HG02571 (cell line): ENCODE measurements at regions not wholly inside any gene's neighbourhood (a gene's known extent, or its start where the extent isn't known, plus 50 kb on each side); places are given as distances from the start of the nearest gene placed in this dataset.

ENCODE experiments used
- ATAC-seq: cut with Tn5 transposase; IDR thresholded peaks from one replicate; pipeline ENCODE4 v1.9.1; 2021; ENCODE audit warnings: mild to moderate bottlenecking, moderate library complexity; ENCODE audit not compliant: unreplicated experiment

DNA sequence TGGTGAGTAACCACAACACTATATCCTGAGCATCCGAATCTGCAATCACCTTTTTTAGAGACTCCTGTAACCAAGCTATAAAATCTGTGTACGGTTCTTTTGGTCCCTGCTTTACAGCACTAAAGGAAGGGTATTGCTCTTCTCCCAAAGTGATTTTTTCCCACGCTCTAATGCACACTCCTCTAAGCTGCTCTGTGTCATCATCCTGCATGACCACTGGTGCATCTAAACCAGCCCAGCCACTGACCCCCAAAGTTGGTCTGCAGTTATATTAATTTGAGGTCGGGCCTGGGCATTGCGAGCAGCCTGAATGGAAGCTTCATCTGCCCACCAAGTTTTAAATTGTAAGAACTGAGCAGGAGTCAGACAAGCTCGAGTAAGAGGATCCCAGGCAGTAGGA is 480.0 kb downstream of the PTPRU start:
- ATAC-seq: no peak

DNA sequence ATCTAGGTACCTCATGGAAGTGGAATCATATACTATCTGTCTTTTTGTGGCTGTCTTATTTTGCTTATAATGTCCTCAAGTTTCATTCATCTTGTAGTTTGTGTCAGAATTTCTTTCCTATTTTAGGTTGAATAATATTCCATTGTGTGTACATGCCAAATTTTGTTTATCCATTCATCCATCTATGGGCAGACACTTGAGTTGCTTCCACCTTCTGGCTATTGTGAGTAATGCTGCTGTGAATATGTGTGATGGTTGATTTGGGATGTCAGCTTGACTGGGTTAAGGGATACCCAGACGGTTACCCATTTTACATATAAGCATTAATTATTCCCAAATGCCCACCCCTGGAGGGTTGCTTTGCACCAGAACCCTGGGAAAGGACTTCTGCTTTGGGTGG is 477.5 kb downstream of the PTPRU start:
- ATAC-seq: no peak

DNA sequence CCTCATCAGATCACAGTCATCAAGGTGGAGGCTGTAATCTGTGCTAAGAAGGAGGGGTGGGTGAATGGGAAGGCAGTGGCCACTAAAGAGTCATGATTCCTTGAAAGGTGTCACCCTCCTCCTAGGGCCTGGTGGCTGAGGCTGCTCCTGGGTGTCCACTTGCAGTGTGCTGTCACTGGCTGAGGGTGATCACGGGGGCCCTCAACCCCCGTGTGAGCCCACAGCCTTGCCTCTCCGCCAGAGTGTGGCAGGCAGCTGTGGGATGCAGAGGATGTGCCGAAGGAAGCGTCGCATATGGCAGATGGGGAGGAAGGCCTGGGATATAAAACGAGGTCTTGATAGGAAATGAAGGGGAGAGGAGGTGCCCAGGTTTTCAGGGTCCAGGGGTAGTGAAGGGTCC is 476.5 kb downstream of the PTPRU start:
- no peak for ATAC-seq

DNA sequence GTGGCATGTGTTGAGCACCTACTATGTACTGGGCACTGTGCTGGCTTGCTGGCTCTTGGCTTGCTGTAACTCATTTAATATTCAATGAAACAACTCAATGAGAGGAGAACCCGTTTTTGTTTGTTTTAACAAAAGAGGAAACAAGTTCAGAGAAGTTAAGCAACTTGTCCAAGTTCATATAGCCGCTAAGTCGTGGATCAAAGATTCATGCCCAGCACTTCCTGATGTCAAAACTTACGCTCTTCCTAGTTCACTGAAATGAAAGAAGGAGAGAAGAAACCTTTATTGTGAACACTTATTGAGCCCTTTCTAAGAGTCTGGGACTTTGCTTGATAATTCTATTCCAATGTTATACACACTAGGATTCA is 475.9 kb downstream of the PTPRU start:
- no peak for ATAC-seq

DNA sequence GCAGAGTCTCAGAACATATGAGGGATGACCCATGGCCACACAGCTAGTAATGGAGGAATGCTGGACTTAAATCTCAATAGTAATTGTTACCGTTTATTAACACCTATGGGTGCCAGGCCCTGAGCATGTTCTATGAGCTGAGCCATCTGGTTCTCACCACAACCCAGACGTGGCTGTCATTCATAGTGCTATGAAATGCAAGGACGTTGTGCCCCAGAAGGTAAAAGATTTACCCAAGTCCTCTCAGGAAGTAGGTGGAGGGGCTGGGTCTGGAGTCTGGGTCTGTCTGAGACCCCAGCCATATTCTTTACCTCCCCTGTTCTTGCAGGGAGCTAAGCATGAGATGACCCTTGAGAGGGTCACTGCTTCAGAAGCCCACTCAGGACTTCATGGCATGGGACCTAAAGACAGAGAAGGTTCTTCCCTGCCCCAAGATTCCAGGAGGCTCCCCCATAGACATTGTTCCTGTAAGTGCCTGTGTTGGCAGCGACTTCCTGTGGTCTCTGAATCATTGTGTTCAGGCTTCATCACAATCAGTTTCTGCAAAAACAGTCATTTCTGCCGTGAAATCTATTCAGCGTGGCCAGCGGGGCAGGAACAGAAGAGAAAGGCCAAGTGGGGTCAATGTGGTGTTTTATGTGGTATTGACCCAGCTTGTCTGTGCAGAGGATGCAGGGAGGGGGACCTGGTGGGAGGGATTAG is 475.4 kb downstream of the PTPRU start:
- no peak for ATAC-seq

DNA sequence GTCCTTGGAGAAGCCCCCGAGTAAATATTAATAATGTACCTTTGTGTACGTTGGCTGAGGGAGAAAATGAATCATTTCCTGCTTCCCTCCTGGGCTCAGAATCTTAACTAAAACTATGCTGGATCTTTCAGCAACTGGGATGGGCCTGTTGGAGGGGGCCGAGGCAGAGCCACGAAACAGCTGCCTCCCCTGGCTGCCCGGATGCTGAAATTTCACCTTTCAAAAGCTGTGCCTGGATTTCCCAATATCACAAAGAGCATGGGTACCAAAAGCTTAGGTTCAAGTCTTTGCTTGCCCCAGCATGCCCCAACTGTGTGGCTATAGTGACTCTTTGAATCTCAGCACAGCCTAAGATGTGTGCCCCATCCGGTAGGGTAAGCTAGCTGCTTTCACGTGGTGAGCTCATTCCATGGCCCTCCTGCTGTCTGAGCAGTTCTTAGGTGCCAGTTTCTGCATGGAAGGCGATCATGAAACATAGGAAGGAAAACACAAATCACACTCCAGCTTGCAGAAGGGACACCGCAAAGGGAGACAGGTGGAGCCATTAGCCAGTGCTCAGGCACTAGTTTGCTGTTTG is 473.5 kb downstream of the PTPRU start:
- ATAC-seq: no peak

DNA sequence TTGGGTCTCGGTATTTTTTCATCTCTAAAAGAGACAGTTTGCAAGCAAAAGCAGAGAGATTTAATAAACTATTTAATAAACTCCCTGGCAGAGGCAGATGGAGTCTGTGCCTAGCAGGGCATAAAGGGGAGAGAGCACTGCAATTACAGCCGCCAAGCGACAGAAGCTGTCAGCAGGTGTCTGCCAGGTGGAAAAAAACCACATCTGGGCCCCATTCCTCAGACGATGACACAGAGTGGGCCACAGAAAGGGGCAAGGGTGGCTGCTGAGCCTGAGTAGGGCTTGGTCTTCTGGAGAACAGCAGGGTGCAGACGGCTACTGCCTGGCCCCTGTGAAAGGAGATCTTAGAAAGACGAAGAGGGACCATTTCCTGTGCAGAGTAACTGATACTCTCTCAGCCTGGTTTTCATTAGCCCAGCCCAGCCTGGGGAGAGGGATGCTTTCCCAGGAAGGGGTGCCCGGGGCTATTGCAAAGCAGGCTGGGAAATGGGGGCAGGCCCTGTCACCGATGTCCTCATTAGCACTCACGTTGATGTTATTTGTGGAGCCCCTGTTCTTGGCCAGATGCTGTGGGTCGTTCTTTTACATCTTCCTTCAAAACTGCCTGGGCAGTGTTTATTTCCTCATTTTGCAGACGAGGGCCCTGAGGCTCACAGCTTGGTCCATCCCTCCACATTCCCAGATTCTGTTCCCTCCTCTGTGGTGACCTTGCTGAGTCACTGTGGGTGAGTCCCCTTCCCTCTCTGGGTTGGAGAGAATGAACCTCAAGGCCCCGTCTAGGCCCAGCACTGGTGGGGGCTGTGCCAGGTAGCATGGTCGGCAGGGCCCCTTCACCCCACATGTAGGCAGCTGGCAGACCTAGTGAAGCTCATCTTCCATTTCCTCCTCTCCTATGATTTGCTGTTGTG is 472.7 kb downstream of the PTPRU start:
- no peak for ATAC-seq

DNA sequence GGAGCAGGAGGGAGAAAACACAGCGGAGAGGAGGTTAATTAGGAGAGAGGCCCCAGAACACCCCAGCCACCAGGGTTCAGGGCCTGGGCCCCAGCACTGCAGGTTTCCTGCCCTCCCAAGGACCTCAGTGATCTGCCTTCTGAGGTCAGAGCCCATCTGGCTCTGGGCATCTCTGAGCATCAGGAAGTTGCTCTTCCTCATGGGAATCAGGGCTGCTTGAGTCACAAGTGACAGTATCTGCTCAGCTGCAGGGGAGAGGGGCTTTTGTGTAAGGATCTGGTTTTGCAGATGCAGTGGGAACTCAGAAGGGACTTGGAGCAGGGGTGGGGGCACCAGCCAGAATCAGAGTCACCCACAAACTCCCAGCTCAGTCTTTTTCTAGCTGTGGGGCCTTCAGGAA is 472.1 kb downstream of the PTPRU start:
- ATAC-seq: no peak

DNA sequence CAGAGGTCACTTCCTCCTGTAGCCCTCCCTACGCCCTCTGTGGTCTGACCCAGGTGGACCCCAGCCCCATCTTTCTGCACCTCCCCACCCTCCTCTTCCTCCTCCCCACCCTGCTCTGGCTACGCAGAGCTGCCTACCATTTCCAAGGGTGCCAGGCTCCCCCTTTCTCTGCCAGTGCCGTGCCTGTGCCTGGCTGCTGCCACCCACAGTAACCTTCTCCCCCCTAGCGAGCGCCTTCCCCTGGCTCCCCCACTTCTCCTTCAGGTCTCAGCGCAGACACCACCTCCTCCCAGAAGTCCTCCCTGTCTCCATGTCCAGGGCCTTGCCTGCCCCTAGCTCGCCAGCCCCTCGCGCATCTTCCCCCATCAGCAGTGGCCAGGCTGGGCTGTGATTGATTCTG is 471.5 kb downstream of the PTPRU start:
- ATAC-seq: no peak

DNA sequence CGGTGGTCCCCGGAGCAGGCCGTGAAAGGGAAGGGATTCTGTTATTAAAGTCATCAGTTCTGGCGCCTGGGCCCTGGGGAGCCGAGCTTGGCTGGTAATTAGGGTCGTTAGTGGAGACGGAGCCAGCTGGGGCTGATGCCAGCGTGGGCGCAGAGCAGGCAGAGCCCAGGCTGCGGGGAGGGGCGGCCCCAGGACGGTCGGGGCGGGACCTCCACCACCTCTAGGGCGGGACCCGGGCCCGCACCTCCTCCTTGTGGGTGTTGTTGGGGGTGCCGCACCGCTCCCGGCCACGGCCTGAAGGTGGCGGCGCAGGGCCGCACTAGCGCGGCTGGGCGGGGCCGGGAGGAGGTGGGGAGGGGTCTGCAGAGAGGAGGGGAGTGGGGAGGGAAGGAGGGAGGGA is 470.6 kb downstream of the PTPRU start:
- ATAC-seq: peak; percentile 62

DNA sequence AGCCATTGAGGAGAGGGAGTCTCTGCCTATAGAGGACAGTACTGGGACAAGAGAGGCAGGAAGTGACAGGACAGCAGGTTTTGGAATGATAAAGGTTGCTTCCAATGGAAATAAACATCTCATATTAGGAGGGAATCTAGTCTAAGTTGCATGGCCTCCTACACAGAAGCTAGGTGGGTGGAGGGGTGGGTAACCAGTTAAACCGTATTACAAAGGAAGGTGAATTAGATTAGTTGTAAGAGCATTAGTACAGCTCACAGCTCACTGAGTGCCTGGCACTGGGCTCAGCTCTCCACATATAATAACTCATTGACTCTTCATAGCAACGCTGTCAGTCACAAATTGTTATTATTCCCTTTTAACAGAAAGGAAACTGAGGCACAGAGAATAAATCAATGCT is 468.1 kb downstream of the PTPRU start:
- no peak for ATAC-seq

DNA sequence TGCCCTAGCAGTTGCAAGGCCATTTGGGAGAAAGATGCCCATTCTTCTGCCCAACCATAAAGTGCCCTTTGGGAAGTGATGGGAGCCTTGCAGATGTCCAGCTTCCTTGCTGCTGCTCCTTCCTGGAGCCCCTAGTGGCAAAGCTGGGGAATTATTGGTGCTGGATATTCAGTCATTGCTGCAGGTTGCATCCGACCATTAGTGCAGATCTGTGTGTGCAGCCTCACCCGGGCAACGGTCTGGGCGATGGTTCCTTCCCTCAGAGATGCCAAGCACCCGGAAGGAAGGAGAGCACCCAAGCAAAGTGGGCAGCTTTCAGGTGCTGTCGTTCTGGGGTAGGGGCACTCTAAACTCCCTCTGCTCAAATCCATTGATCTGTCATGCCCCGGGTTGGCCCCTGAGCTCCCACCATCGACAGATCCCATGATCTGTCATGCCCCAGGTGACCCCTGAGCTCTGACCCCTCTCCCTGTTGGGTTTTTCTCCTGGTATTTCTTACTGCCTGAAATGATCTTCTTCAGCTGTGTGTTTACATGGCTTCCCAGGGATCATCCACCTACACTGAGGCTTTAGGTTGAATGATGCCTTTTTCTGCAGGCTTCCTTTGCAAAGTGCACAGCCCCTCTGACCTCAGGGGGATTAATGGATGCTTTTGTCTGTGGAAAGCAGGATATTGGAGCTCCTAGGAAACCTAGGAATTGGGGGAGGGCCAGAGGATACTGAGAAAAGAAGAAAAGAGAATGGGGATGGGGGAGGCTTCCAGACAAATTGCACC is 467.5 kb downstream of the PTPRU start:
- ATAC-seq: no peak

DNA sequence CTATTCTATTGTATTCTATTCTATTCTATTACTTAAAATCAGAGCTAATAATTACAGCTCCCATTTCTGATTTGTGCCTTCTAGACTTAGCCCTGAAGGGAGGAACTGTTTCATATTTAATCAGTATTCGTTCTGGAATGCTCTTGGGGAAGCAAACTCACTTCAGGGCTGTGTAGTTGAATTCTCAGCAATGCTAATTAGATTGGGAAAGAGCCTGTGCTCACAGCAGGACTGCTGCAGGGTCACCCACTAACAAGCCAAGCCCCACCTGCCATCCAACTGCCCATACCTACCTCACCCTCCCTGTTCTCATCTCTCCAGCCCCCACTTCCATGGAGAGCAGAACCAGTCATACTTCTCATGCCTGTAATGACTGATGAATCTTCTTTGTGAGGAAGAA is 464.2 kb downstream of the PTPRU start:
- no peak for ATAC-seq

DNA sequence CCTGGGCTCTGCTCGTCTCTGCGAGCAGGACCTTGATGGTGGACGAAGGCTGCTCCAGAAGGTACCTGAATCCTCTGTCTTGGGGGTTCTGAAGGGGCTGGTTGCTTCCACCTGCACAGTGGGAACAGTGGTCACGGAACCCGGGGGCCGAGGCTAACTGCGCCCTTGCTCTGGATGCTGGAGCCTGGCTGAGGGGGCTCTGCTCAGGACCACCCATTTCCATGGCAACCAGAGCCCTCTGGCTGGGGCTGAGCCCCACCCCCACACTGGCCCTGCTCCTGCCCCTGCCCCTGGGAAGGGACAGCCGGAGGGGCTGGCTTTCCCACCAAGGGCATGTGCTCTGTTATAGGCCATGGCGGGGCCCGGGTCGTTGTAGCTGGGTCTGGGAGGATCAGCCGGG is 462.3 kb downstream of the PTPRU start:
- ATAC-seq: no peak

DNA sequence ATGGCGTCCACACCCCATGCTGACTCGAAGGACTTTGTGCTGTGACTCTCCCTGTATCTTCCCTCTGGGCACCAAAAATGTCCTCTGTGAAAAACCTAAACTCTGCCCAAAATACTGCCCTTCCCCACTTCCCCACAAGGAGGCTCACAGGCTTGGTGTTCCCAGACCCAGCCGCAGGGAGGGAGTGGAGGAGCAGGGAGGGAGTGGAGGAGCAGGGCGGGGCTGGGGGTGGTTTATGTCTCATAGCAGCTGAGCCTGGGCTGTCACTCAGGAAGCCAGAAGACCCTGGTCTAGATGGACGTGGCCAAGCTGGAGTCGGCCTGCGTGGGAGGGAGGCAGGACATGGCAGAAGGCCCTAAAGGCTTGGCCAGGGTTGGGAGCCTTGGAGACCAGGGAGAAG is 461.7 kb downstream of the PTPRU start:
- ATAC-seq: no peak

DNA sequence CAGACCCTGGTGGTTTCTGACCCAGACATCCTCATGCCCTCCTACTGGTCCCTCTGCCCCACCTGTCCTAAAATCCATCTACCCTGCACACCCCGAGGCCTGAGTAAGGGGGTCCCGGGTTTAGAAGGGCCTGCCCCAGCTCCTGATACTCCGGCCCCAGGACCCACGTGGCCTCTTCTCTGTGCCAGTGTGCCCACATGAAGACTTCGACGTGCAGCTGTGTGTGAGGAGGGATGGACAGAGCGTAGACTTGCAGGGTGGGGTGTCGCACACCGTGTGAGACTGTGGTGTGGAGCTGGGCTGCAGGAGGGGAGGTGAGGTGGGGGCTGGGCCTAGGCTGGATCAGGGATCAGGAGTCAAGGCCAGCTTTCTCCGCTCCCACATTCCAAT is 461.1 kb downstream of the PTPRU start:
- ATAC-seq: no peak

DNA sequence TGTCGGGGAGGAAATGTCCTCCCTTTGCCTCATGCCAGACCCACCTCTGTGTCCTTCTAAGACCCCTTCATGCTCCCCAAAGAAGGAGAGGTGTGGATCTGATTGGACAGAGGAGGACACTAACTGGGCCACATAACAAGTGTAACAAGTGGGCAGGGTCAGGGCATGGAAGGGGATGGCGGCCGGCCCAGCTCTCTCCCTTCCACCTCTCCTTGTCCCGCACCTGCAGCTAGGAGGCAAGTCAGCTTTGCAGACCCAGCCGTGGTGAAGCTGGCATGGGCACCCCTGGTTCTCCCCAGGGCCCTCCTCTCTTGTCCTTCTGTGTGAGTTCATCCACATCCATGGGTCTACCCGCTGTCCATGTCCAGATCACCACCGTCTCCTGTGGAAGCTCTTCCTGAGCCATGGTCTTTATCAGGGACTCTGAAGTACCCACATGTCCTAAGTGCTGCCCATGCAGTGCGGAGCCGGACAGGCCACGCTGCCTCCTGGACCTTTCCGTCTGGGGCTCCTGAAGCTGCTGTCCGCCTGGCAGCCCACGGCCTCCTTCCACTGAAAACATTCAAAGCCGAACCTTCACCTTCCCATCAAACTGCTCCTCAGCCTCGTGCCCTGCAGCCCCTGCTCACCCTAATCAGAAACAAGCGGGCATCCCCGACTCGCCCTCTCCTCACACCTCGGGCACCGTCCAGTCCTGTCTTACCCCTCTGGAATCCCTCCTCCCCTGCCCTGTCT is 460.5 kb downstream of the PTPRU start:
- ATAC-seq: no peak

DNA sequence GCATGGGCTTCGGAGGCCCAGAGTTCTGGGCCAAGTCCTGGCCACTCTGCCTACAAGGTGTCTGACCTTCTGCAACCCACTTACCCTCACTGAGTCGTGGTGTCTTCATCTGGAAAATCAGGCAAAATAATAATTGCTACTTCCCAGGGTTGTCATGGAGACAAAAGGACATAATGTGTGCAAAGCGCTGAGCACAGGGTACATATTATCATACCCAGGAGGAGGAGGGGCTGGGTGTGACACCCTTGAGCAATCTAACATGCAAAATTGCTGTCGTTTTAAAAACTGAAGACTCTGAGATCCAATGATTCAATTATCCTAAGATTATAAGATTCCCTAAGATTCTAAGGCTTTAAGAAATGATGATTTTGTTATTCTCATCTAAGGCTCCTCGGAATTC is 459.5 kb downstream of the PTPRU start:
- ATAC-seq: no peak

DNA sequence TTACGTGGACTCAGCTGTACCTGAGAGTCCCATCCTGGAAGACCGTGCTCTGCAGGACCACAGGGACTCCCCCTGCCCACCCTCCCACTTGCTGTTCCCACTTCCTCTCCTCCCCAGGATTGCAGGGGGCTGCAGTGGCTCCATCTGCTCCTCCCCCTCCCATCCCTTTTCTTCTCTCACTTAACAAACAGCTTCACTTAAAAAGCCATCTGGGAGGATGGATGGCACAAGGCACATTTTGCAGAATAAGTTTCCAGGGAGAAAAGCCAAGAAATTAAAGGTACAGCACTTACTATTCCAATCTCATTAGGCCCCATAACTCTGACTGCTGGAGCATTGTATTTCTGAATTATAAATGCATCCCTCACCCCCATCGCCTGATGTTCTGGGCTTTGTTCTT is 458.7 kb downstream of the PTPRU start:
- no peak for ATAC-seq

DNA sequence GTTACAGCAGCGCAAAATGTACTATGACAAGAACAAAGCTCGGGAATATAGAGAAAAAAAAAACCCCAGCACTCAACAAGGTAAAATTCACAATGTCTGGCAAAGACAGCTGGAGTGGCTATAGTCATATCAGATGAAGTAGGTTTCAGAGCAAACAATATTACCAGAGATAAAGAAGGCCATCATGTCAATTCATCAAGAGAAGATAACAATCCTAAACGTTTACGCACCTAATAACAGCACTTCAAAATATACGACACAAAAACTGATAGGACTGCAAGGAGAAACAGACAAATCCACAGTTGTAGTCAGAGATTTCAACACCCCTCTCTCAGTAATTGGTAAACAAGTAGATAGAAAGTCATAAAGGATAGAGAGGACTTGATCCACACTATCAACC is 455.2 kb downstream of the PTPRU start:
- no peak for ATAC-seq

DNA sequence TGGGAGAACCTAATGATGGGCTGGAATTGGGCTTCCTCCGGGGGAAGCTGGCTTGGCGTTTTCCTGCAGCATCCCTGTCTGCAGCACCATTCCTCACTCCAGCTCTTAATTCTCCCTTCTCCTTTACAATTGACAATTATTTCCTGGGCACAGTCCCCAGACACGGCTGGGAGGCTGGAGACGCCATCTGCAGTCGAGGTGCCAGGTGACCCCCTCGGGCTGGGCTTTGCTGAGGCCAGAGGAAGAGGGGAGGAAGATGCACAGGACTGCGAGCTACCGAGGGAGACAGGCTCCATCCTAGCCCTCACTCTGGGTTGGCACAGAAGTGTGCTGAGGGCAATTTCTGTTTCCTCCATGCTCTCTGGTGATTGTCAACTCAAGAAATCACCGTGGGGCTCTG is 453.8 kb downstream of the PTPRU start:
- ATAC-seq: no peak
